Common myeloid progenitor, CD34-positive (primary cell): ENCODE measurements at regions not wholly inside any gene's neighbourhood (a gene's known extent, or its start where the extent isn't known, plus 50 kb on each side); places are given as distances from the start of the nearest gene placed in this dataset.

Source experiments
- CTCF ChIA-PET: fragments of 350-600 bp; sonication (Branson Sonifier 250); formaldehyde crosslinking; loops from one replicate; lab custom pipeline; 2021; ENCODE audit warnings: antibody characterized with exemption; lab: Charles Lee
- POLR2A ChIA-PET: fragments of 350-600 bp; sonication (Branson Sonifier 250); formaldehyde crosslinking; loops from one replicate; lab custom pipeline; 2021; ENCODE audit warnings: antibody characterized with exemption; lab: Charles Lee
- DNase-seq, 3 donors: peaks; one replicate each; pipeline versions ENCODE4 v3.0.0 to v3.0.0-alpha.2; 2013
- H3K27ac ChIP-seq, 2 experiments: 1 replicate in 1 of 2; 2 replicates in 1 of 2; pipeline ENCODE4 v1.7.0; 2013; ENCODE audit warnings: inconsistent platforms in 2 of 2, low read length in 2 of 2, mild to moderate bottlenecking in 2 of 2, low read depth in 1 of 2, moderate library complexity in 1 of 2; ENCODE audit not compliant: severe bottlenecking in 2 of 2, insufficient read depth in 1 of 2, poor library complexity in 1 of 2
- H3K27me3 ChIP-seq, 5 experiments: replicated peaks in 2 of 5; 1 replicate in 3 of 5; 2 replicates in 2 of 5; pipeline versions ENCODE4 v1.6.1 to v1.7.0; 2013; ENCODE audit warnings: low read length in 4 of 5, mild to moderate bottlenecking in 2 of 5, moderate library complexity in 2 of 5, inconsistent platforms in 1 of 5; ENCODE audit not compliant: insufficient read depth in 5 of 5, control insufficient read depth in 4 of 5
- H3K36me3 ChIP-seq, 4 experiments: 1 replicate in 2 of 4; 2 replicates in 2 of 4; pipeline versions ENCODE4 v1.6.1 to v1.7.0; 2013; ENCODE audit warnings: low read length in 3 of 4, control low read depth in 1 of 4, mild to moderate bottlenecking in 1 of 4; ENCODE audit not compliant: control insufficient read depth in 4 of 4, insufficient read depth in 4 of 4
- H3K4me1 ChIP-seq, 4 experiments: 1 replicate in 3 of 4; 2 replicates in 1 of 4; pipeline versions ENCODE4 v1.6.1 to v1.7.1; 2013; ENCODE audit warnings: low read length in 3 of 4, mild to moderate bottlenecking in 3 of 4, control low read depth in 1 of 4, inconsistent platforms in 1 of 4, moderate library complexity in 1 of 4; ENCODE audit not compliant: control insufficient read depth in 4 of 4, insufficient read depth in 4 of 4; ENCODE audit errors: control extremely low read depth in 1 of 4
- H3K4me3 ChIP-seq, 7 experiments: 1 replicate in 4 of 7; 2 replicates in 3 of 7; pipeline versions ENCODE4 v1.5.1 to v1.7.0; 2013; ENCODE audit warnings: mild to moderate bottlenecking in 7 of 7, low read length in 6 of 7, moderate library complexity in 6 of 7, inconsistent platforms in 2 of 7, low read depth in 2 of 7, control low read depth in 1 of 7; ENCODE audit not compliant: insufficient read depth in 4 of 7, control insufficient read depth in 1 of 7; ENCODE audit errors: extremely low read depth in 1 of 7
- H3K9me3 ChIP-seq, 5 experiments: 1 replicate in 4 of 5; 2 replicates in 1 of 5; pipeline versions ENCODE4 v1.6.1 to v1.7.1; 2013; ENCODE audit warnings: low read length in 4 of 5, mild to moderate bottlenecking in 2 of 5, inconsistent platforms in 1 of 5, low read depth in 1 of 5, moderate library complexity in 1 of 5; ENCODE audit not compliant: control insufficient read depth in 4 of 5, insufficient read depth in 2 of 5; ENCODE audit errors: control extremely low read depth in 1 of 5
- WGBS: methylation state at CpG from one replicate; pipeline ENCODE4 v1.1.5; 2013; ENCODE audit not compliant: insufficient coverage; 5-methylcytosine and 5-hydroxymethylcytosine counted together

DNA sequence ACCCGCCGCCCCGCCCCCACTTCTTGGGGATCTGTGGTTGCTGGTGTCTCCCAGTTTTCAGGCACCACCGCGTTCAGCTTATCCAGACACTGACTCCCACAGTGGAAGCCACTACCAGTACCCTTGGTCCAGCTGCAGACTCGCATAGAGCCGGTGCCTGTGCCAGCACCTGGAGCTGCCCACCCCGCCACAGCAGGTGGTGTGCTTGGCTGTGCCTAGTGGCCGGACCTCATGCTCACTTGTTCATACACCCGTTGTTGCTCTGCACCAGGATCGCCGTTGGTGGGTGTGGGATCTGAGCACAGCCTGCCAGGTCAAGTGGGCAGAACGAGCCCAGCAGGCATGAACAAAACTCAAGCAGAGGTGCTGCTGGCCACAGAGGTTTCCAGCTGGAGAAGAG, 673.2 kb downstream of the RERGL start:
- POLR2A ChIA-PET, result no interaction called here
- H3K9me3 ChIP-seq, result peaks cover 0 to 11% (median 3%) of the 10 kb centered on the region in 5 experiments
- H3K36me3 ChIP-seq, result no peaks in the 10 kb centered on the region
- DNase-seq, result no peak
- no peaks in the 10 kb centered on the region for H3K27me3 ChIP-seq
- H3K4me3 ChIP-seq, result no peak overlapping the region
- H3K27ac ChIP-seq, result no peak overlapping the region
- CTCF ChIA-PET, result no interaction called here
- H3K4me1 ChIP-seq, result no peaks in the 10 kb centered on the region
- WGBS, result 96% methylated on average over 13 of the region's 13 CpGs

DNA sequence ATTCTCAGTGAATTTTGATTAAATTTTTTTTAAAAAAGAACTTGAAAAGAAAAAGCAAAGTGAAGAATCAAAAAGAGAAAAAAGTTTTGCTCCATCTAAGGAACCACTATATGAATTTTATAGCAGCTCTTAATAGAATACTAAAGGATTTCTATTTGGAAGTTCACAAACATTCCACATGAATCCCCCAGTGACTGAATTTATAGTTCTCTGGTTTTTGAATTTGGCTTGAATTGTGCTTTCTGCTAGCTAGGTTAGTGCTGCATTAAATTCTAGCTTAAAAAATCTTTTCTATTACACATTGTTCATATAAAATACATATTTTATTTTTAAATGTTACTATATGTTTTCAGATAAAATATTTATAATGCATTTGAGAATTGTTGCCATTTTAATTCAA, 675.4 kb downstream of the RERGL start:
- Histone ChIP-seq H3K4me3 (no peak overlapping the region), H3K36me3 (no peaks in the 10 kb centered on the region), H3K27ac (no peak overlapping the region), H3K27me3 (no peaks in the 10 kb centered on the region), H3K4me1 (no peaks in the 10 kb centered on the region), H3K9me3 (peaks cover 0 to 11% (median 5%) of the 10 kb centered on the region in 5 experiments)
- no peak for DNase-seq
- ChIA-PET CTCF (no interaction called here), POLR2A (no interaction called here)

DNA sequence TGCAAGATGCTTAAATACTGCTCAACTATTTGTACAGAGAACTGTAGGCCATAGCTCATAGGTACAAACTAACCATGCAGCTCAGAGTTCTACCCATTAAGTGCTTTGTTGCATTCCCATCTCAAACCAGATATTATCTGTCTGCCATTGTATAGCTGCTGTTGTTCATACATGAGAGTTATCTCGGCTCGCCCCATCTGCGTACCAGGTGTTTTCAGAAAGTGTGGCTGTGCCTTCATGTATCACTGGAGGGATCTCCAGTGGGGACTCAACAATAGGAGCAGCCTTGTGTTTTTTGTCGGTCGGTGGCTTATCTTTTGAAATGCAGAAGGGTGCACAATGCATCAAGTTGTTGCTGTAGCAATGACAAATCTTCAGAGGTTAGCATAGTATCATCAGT, 678.3 kb downstream of the RERGL start:
- no peaks in the 10 kb centered on the region for H3K4me1 ChIP-seq
- ChIA-PET POLR2A (no interaction called here), CTCF (no interaction called here)
- H3K9me3 ChIP-seq, result peaks cover 0 to 8% (median 5%) of the 10 kb centered on the region in 5 experiments
- H3K27me3 ChIP-seq, result no peaks in the 10 kb centered on the region
- no peak overlapping the region for H3K27ac ChIP-seq
- no peaks in the 10 kb centered on the region for H3K36me3 ChIP-seq
- no peak overlapping the region for H3K4me3 ChIP-seq
- 100% methylated on average over 5 of the region's 5 CpGs for WGBS
- no peak for DNase-seq

DNA sequence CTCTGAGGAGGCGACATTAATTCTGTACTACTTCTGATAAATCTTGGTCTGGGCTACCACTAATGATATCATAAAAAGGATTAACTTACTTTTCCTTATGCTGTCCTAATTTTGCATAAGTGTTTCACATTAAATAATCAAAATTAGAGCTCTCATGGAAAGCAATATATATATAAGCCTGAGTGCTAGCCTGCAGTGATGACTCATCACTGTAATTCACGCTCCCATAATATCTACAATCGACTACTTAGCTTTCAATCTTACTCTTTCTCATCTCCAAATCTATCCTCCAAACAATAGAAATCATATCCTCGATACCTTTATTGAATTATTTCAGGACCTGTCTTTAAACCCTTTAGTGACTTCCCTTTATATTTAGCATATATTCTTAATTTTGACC, 701.3 kb downstream of the RERGL start:
- WGBS, result 96% methylated on average over 3 of the region's 4 CpGs
- Histone ChIP-seq H3K27me3 (no peaks in the 10 kb centered on the region), H3K4me3 (no peak overlapping the region), H3K36me3 (no peaks in the 10 kb centered on the region), H3K9me3 (no peaks in the 10 kb centered on the region), H3K4me1 (no peaks in the 10 kb centered on the region), H3K27ac (no peak overlapping the region)
- POLR2A ChIA-PET, result no interaction called here
- DNase-seq, result no peak
- CTCF ChIA-PET, result no interaction called here

DNA sequence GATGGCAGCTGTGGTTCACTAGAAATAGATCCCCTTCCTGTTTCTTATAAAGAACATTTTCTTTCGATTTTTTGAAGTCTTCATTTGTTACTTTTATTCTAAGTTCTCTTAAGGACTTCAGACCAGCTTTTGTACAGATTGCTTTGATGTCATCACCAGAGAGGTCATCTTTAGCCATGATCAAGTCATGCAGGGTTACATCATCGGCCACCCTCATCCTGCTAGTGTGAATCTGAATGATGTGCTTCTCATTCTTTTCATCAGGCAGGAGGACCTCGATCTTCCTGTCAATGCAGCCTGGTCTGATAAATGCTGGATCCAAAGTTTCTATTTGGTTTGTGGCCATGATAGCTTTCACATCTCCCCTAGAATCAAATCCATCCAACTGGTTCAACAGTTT, 706.7 kb downstream of the RERGL start:
- POLR2A ChIA-PET, result no interaction called here
- Histone ChIP-seq H3K27me3 (no peaks in the 10 kb centered on the region), H3K4me3 (no peak overlapping the region), H3K4me1 (no peaks in the 10 kb centered on the region), H3K36me3 (no peaks in the 10 kb centered on the region), H3K27ac (no peak overlapping the region), H3K9me3 (no peaks in the 10 kb centered on the region)
- 93% methylated on average over 2 of the region's 3 CpGs for WGBS
- CTCF ChIA-PET, result no interaction called here
- DNase-seq, result no peak

DNA sequence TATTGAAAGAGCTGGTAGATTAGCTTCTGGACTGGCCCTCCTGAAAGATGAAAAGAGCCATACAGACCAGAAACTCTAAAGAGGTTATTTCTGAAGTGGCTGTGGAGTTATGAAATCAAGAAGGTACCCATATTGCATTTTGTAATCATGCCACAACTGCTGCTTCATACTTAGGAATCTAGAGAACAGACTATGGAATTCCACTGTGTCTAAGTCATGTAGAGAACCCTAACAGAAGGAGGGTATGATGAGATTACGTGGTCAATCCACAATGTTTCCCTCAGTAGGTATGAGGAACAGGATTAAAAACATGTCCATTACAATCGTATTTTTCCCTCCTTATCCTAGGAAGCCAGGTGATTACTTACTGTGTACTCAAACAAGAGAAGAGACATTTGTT, 708.8 kb downstream of the RERGL start:
- no CpG with 5 or more reads among the region's 2 CpGs for WGBS

DNA sequence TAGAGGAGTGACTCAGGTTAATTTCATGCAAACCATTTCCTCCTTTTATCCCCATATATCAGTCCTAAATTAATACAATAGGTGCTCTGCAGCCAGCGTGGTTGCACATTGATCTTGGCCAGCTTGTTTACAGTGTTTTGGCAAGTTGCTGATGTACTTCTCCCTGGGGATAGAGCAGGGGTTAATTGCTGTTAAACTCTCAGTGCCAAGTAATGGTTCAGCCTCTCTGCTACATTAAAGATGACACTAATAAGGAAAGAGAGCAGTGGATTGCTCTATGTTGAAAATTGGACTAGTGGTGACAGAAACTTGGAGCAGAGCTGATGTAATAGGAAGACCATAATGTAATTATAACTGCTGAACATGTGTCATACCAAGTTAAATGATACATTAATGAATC, 717.5 kb downstream of the RERGL start:
- no peaks in the 10 kb centered on the region for H3K36me3 ChIP-seq
- no peaks in the 10 kb centered on the region for H3K27me3 ChIP-seq
- no peaks in the 10 kb centered on the region for H3K9me3 ChIP-seq
- WGBS, result 80% methylated on average over 1 of the region's 1 CpG
- H3K4me1 ChIP-seq, result no peaks in the 10 kb centered on the region
- ChIA-PET POLR2A (no interaction called here), CTCF (no interaction called here)
- H3K4me3 ChIP-seq, result no peak overlapping the region
- H3K27ac ChIP-seq, result no peak overlapping the region
- DNase-seq, result no peak

More for the DNA sequence above, 708.8 kb downstream of the RERGL start:
- H3K4me3 ChIP-seq, result no peak overlapping the region
- no peaks in the 10 kb centered on the region for H3K4me1 ChIP-seq
- no peak for DNase-seq
- ChIA-PET POLR2A (no interaction called here), CTCF (no interaction called here)
- no peak overlapping the region for H3K27ac ChIP-seq
- H3K9me3 ChIP-seq, result no peaks in the 10 kb centered on the region
- H3K27me3 ChIP-seq, result no peaks in the 10 kb centered on the region
- no peaks in the 10 kb centered on the region for H3K36me3 ChIP-seq
